HG02943 (cell line): ENCODE measurements at regions not wholly inside any gene's neighbourhood (a gene's known extent, or its start where the extent isn't known, plus 50 kb on each side); places are given as distances from the start of the nearest gene placed in this dataset.
"Not testable (repeated sequence)": the region's sequence is repeated elsewhere in the genome, so short reads cannot be mapped to it uniquely, and the experiment has no call there.

Experiments used
- ATAC-seq: cut with Tn5 transposase; IDR thresholded peaks from one replicate; pipeline ENCODE4 v1.9.1; 2021; ENCODE audit warnings: mild to moderate bottlenecking, low read depth, moderate library complexity; ENCODE audit not compliant: unreplicated experiment

- ATAC-seq = not testable (repeated sequence)
Measured at GRCh38 chr21:6428498-6429092, 4092.8 kb upstream of the TPTE start.

- not testable (repeated sequence) for ATAC-seq
Measured at GRCh38 chr21:6429924-6430323, 4091.5 kb upstream of the TPTE start.

GRCh38 chr21:6433149-6433548 lies 4088.2 kb upstream of the TPTE start:
- not testable (repeated sequence) for ATAC-seq

GRCh38 chr21:6436205-6436604 lies 4085.2 kb upstream of the TPTE start:
- not testable (repeated sequence) for ATAC-seq

GRCh38 chr21:6436971-6437833 lies 4084.2 kb upstream of the TPTE start:
- not testable (repeated sequence) for ATAC-seq

- not testable (repeated sequence) for ATAC-seq
Measured at GRCh38 chr21:6437834-6438187, 4083.6 kb upstream of the TPTE start.

- ATAC-seq = not testable (repeated sequence)
Measured at GRCh38 chr21:6439058-6439457, 4082.3 kb upstream of the TPTE start.

- ATAC-seq = not testable (repeated sequence)
Measured at GRCh38 chr21:6454648-6455340, 4066.6 kb upstream of the TPTE start.

- not testable (repeated sequence) for ATAC-seq
Measured at GRCh38 chr21:6456011-6456661, 4065.2 kb upstream of the TPTE start.

GRCh38 chr21:6459761-6460160 lies 4061.6 kb upstream of the TPTE start:
- ATAC-seq = not testable (repeated sequence)

- ATAC-seq = not testable (repeated sequence)
Measured at GRCh38 chr21:6461358-6461757, 4060.0 kb upstream of the TPTE start.

- ATAC-seq = not testable (repeated sequence)
Measured at GRCh38 chr21:6464419-6464818, 4057.0 kb upstream of the TPTE start.

- ATAC-seq = not testable (repeated sequence)
Measured at GRCh38 chr21:6466081-6466698, 4055.2 kb upstream of the TPTE start.

- not testable (repeated sequence) for ATAC-seq
Measured at GRCh38 chr21:6466707-6467106, 4054.7 kb upstream of the TPTE start.

- not testable (repeated sequence) for ATAC-seq
Measured at GRCh38 chr21:6467189-6467774, 4054.1 kb upstream of the TPTE start.

- ATAC-seq = not testable (repeated sequence)
Measured at GRCh38 chr21:6467907-6468306, 4053.5 kb upstream of the TPTE start.

- not testable (repeated sequence) for ATAC-seq
Measured at GRCh38 chr21:6468331-6468860, 4053.0 kb upstream of the TPTE start.

- not testable (repeated sequence) for ATAC-seq
Measured at GRCh38 chr21:6474250-6474968, 4047.0 kb upstream of the TPTE start.

GRCh38 chr21:6481116-6481515 lies 4040.3 kb upstream of the TPTE start:
- ATAC-seq = not testable (repeated sequence)
